LNCaP clone FGC (cell line): ENCODE measurements at regions not wholly inside any gene's neighbourhood (a gene's known extent, or its start where the extent isn't known, plus 50 kb on each side); places are given as distances from the start of the nearest gene placed in this dataset.

ENCODE experiments used
- DNase-seq: peaks from one replicate; pipeline ENCODE4 v3.0.0-alpha.2; 2011; ENCODE audit warnings: low read depth
- H3K4me3 ChIP-seq: 2 replicates; pipeline ENCODE4 v1.5.1; 2011; ENCODE audit warnings: mild to moderate bottlenecking, low read depth, low read length, control low read depth
- TF ChIP-seq, protein P1 (sequence below): IDR thresholded peaks from 2 replicates; pipeline ENCODE4 v1.5.1; 2012; ENCODE audit warnings: mild to moderate bottlenecking; ENCODE audit not compliant: control insufficient read depth, insufficient read depth; ENCODE audit errors: extremely low read depth

DNA sequence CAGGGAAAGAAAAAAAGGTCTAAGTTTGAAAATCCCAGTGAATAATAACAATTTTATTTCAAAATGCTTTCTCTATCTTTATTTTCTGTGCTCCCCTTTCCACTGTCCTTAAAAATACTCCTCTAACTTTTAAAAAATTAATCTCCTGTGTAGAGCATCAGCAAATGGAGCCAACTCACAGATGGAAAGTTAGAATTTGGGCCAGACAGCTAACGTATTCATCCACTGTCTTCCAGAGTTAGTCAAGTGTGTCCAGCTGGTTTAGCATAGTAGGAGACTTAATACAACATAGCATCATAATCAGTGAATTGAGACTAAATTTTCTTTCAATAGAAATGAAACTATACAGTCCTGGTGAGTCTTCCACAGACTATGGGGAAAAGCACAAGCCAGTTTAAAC lies 419.0 kb upstream of the LRRC7 start:
- no peak overlapping the region for H3K4me3 ChIP-seq
- no peak for DNase-seq
- TF ChIP-seq, protein P1, sequence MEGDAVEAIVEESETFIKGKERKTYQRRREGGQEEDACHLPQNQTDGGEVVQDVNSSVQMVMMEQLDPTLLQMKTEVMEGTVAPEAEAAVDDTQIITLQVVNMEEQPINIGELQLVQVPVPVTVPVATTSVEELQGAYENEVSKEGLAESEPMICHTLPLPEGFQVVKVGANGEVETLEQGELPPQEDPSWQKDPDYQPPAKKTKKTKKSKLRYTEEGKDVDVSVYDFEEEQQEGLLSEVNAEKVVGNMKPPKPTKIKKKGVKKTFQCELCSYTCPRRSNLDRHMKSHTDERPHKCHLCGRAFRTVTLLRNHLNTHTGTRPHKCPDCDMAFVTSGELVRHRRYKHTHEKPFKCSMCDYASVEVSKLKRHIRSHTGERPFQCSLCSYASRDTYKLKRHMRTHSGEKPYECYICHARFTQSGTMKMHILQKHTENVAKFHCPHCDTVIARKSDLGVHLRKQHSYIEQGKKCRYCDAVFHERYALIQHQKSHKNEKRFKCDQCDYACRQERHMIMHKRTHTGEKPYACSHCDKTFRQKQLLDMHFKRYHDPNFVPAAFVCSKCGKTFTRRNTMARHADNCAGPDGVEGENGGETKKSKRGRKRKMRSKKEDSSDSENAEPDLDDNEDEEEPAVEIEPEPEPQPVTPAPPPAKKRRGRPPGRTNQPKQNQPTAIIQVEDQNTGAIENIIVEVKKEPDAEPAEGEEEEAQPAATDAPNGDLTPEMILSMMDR = no peak

DNA sequence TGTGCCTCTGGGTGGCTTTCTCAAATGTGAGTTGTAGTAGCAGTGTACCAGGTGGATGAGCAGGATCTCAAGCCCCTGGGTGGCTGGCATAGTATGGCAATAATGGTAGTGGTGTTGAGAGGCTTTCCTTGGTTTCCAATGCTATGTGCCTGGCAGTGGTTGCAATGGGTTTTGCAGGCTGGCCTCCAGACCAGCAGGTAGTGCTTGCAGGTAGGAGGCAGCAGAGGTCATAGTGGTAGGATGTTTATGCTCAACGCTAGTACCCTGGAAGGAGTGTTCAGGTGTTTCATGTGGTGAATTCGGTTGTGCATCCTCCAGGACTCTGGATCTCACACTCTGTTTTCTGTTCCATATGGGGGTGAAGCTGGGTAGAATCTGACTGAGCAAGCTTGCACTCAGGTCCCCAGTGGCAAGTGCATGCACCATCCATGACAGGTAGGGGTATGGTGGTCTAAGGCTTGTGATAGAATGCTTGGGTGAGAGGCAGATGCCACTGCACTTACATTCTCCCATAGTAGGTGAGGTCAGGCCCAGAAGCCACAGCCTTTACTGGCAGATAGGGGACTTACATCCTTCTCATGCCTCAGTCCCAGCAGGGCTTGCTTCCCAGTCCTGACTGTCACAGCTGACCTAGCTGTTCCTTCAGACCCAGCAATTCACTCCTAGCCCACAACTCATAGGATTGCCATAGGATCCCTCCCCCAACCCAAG lies 410.5 kb upstream of the LRRC7 start:
- no peak for DNase-seq
- no peak overlapping the region for H3K4me3 ChIP-seq
- TF ChIP-seq, protein P1 = no peak

DNA sequence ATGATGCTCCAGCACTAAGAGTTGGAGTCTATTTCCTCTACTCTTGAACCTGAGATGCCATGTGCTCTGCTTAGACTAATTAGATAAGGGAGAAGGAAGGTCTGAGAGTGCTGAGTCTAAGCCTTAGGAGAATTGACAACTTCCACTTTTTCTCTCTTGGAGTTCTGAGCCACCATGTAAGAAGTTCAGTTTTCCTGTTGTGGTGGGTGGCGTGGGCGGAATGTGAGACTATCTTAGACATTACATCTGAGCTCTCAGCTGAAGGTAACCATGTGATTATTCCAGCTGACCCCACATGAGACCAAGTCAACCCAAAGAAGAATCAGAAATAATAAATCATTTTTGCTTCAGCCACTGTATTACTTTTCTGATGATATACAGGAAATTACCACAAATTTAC lies 404.5 kb upstream of the LRRC7 start:
- TF ChIP-seq, protein P1 = no peak
- no peak overlapping the region for H3K4me3 ChIP-seq
- DNase-seq = no peak

DNA sequence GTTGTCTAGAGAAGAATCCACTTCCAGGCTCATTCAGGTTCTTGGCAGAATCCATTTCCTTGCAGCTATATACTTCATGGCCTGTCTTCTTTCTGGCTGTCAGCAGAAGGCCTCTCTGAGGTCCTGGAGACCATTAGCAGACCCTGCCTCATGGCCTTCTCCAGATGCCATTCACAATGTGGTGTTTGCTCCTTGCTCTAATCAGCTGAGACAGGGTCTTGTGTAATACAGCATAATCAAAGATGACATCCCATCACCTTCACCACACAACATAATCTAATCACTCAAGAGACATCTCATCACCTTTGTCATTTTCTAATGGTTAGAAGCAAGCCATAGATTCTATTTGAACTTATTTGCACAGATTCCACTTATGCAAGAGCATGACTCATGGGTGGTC lies 403.9 kb upstream of the LRRC7 start:
- TF ChIP-seq, protein P1 = no peak
- DNase-seq = no peak
- no peak overlapping the region for H3K4me3 ChIP-seq

DNA sequence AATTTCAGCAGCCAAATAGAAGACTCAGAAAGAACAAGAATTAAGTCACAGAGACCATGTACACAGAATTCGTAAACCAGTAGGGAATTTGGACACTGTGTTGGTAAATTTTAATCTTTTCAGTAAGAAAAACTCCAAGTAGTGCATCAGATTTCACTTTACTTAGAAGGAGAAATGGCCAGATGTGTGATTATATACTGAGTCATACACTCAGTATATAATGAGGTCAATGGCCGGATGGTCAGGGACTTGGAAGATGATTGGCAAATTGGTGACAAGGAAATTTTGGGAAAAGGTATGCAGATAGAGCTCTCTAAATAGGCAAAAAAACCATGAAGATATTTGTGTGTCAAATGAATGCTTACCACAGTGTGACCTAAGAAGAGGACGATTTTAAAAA lies 399.8 kb upstream of the LRRC7 start:
- DNase-seq = no peak
- TF ChIP-seq, protein P1 = no peak
- no peak overlapping the region for H3K4me3 ChIP-seq

DNA sequence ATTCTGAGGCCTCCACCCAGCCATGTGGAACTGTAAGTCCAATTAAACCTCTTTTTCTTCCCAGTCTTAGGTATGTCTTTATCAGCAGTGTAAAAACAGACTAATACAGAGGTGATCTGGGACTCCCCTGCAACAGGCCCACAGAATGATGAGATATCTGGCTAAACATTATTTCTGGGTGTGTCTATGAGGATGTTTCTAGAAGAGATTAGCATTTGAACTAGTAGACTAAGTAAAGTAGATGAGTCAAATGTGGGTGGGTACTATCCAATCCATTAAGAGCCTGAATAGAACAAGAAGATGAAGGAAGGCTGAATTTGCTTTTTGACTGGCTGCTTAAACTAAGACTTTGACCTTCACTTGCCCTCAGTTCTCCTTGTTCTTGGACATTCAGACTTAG lies 396.5 kb upstream of the LRRC7 start:
- no peak for DNase-seq
- TF ChIP-seq, protein P1 = no peak
- no peak overlapping the region for H3K4me3 ChIP-seq
